Stimulated activated effector memory CD8-positive, alpha-beta T cell treated with anti-CD3 and anti-CD28 coated beads, Interleukin-12 subunit alpha, Interleukin-12 subunit beta, amount 100 ng/mL, for 72 hours (primary cell): ENCODE measurements at regions not wholly inside any gene's neighbourhood (a gene's known extent, or its start where the extent isn't known, plus 50 kb on each side); places are given as distances from the start of the nearest gene placed in this dataset.
A peak's percentile ranks its signal among the peaks of the same experiment; 100 is the strongest.
"Not testable (repeated sequence)": the region's sequence is repeated elsewhere in the genome, so short reads cannot be mapped to it uniquely, and the experiment has no call there.

Experiments used
- ATAC-seq: fragments of 150-1000 bp; cut with Tn5 transposase; 2 replicates; pipeline ENCODE4 v1.10.0; 2021
- DNase-seq, 2 donors: peaks; one replicate each; pipeline ENCODE4 v3.0.0; 2021 to 2022; ENCODE audit warnings: low spot score in 2 of 2
- H3K27ac Mint-ChIP-seq: one replicate; pipeline ENCODE4 v1.8.0; 2022; ENCODE audit warnings: mild to moderate bottlenecking, mixed read lengths
- H3K36me3 Mint-ChIP-seq: one replicate; pipeline ENCODE4 v1.8.0; 2022; ENCODE audit warnings: mild to moderate bottlenecking, mixed read lengths
- H3K4me1 Mint-ChIP-seq: one replicate; pipeline ENCODE4 v1.8.0; 2022; ENCODE audit warnings: mixed read lengths
- H3K4me3 Mint-ChIP-seq: one replicate; pipeline ENCODE4 v1.8.0; 2022; ENCODE audit warnings: mild to moderate bottlenecking, mixed read lengths
- H3K9me3 Mint-ChIP-seq: one replicate; pipeline ENCODE4 v1.8.0; 2022; ENCODE audit warnings: mixed read lengths

DNA sequence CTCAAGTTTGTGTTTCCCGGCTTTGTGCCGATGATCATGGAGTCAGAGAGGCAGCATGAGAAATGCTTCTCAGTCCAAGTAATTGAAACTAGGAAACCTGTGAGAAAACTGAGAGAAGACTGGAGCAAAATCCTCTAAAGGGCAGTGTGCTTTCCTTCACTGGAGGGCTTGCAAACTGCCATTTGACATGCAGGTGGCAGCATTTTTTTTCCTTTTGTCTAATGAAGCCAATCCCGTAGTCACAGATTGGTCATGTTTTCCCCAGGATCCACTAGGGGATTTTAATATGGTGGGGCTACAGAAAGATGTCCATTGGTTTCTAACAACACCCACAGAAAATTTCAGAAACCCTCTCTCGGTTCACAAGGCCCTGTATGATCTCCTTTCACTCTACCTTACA is 117.4 kb upstream of the NUDT10 start:
- Mint-ChIP-seq H3K36me3 (no peaks in the 10 kb centered on the region), H3K27ac (no peak overlapping the region), H3K4me3 (no peak overlapping the region), H3K9me3 (peaks cover 3% of the 10 kb centered on the region), H3K4me1 (no peaks in the 10 kb centered on the region)
- ATAC-seq (no peak), DNase-seq (no peak)

GRCh38 chrX:51215856-51216255 is 116.8 kb upstream of the NUDT10 start:
- no peak for ATAC-seq
- H3K4me3 Mint-ChIP-seq: no peak overlapping the region
- no peaks in the 10 kb centered on the region for H3K36me3 Mint-ChIP-seq
- no peaks in the 10 kb centered on the region for H3K4me1 Mint-ChIP-seq
- no peak overlapping the region for H3K27ac Mint-ChIP-seq
- H3K9me3 Mint-ChIP-seq: peaks cover 3% of the 10 kb centered on the region
- DNase-seq: no peak

DNA sequence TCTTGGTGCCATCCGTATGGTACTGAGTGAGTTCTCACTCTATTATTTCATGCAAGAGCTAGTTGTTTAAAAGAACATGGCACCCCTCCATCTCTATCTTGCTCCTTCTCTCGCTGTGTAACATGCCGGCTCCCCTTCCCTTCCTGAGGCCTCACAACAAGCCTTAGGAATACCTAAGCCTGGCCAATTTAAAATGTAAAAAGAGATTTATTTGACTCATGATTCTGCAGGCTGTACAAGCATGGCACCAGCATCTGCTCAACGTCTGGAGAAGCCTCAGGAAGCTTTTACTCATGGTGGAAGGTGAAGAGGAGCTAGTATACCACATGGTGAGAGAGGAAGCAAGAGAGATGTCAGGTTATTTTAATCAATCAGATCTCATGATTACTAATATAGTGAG is 90.4 kb upstream of the NUDT10 start:
- ATAC-seq (no peak), DNase-seq (no peak)
- H3K36me3 Mint-ChIP-seq: no peaks in the 10 kb centered on the region
- no peak overlapping the region for H3K27ac Mint-ChIP-seq
- H3K9me3 Mint-ChIP-seq: peaks cover 6% of the 10 kb centered on the region
- H3K4me3 Mint-ChIP-seq: no peak overlapping the region
- H3K4me1 Mint-ChIP-seq: no peaks in the 10 kb centered on the region

DNA sequence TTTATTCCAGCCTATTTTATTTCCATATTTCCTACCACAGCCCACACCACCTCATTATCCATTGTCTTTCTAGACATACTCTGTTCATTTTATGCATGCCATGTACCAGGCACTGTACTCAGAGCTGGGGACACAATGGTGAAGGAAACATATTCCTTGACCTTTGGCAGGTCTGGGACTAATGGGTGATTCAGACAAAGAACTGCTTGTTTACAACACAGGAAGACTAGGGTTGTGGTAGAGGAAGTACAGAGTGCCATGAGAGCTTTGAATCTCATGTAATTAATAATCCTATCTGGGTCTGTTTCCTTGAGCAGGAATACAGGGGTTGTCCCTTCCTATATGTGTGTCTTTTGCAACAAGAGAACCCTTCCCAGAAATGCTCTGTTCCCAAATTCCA is 75.1 kb upstream of the NUDT10 start:
- ATAC-seq (no peak), DNase-seq (no peak)
- no peak overlapping the region for H3K27ac Mint-ChIP-seq
- H3K4me1 Mint-ChIP-seq: no peaks in the 10 kb centered on the region
- H3K9me3 Mint-ChIP-seq: no peaks in the 10 kb centered on the region
- H3K4me3 Mint-ChIP-seq: no peak overlapping the region
- no peaks in the 10 kb centered on the region for H3K36me3 Mint-ChIP-seq

- H3K4me3 Mint-ChIP-seq, H3K36me3 Mint-ChIP-seq, H3K27ac Mint-ChIP-seq, H3K9me3 Mint-ChIP-seq, DNase-seq, H3K4me1 Mint-ChIP-seq, ATAC-seq: not testable (repeated sequence)
Observed at GRCh38 chrX:51262271-51262670, 70.4 kb upstream of the NUDT10 start.

- Mint-ChIP-seq H3K4me3 (no peak overlapping the region), H3K4me1 (no peaks in the 10 kb centered on the region), H3K36me3 (no peaks in the 10 kb centered on the region), H3K27ac (no peak overlapping the region), H3K9me3 (no peaks in the 10 kb centered on the region)
- ATAC-seq (no peak), DNase-seq (no peak)
Observed at GRCh38 chrX:51272638-51273037, 60.0 kb upstream of the NUDT10 start.

GRCh38 chrX:51281758-51282318 is 50.8 kb upstream of the NUDT10 start:
- Mint-ChIP-seq H3K27ac (no peak overlapping the region), H3K9me3 (no peaks in the 10 kb centered on the region), H3K4me1 (no peaks in the 10 kb centered on the region), H3K4me3 (no peak overlapping the region), H3K36me3 (no peaks in the 10 kb centered on the region)
- peak; percentile 45 for ATAC-seq
- no peak for DNase-seq
